ENCODE measurements at regions not wholly inside any gene's neighbourhood (a gene's known extent, or its start where the extent isn't known, plus 50 kb on each side); places are given as distances from the start of the nearest gene placed in this dataset.

DNA sequence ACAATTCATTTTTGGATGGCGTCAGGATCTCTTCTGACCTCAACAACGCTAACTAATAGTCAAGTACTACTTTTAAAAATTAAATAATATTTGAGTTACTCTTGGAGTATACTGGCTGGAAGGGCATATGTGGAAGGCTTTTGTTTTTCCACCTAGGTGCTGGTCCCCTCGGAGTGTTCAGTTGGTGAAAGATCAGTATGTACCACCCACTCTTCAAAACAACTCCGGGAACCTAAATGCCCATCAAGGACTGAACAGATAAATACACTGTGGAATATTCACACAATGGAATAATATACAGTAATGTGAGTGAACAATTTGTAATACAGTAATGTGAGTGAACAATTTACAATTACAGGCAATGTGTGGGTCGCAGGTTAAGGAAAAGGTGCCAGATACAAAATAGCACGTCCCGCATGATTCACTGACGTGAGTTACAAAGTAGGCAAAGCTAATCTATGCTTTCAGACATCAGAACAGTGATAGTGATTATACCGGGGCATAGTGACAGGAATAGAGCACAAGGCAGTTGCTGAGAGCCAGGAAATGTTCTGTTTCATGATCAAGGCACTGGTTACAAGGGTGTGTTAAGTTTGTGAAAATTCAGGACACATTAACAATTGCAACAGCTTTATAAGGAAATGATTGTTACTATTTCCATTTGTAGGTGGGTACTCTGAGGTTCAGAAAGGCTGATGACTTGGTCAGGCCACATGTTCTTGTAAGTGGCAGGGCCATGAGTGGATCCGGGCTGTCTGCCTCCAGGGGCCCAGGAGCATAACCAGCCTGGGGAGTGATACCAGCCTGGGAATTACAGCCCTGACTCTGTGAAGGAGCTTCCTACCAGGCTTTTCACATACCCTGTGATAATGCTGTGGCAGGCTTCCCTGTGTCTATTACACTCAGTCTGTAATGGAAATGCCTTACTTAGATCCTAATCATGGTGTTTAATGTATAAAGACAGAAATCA lies 59.3 kb upstream of the ABCD3 start:
- TF ChIP-seq CTCF (IDR thresholded peaks at IDR 0.05; ENCODE audit: low read depth, low read length) (no peak), EZH2phosphoT487 (IDR thresholded peaks at IDR 0.05; ENCODE audit: low read depth) (no peak)
